HG03095 (cell line): ENCODE measurements at regions not wholly inside any gene's neighbourhood (a gene's known extent, or its start where the extent isn't known, plus 50 kb on each side); places are given as distances from the start of the nearest gene placed in this dataset.

ENCODE experiments used
- ATAC-seq: cut with Tn5 transposase; IDR thresholded peaks from one replicate; pipeline ENCODE4 v1.9.1; 2021; ENCODE audit warnings: moderate library complexity; ENCODE audit not compliant: unreplicated experiment

DNA sequence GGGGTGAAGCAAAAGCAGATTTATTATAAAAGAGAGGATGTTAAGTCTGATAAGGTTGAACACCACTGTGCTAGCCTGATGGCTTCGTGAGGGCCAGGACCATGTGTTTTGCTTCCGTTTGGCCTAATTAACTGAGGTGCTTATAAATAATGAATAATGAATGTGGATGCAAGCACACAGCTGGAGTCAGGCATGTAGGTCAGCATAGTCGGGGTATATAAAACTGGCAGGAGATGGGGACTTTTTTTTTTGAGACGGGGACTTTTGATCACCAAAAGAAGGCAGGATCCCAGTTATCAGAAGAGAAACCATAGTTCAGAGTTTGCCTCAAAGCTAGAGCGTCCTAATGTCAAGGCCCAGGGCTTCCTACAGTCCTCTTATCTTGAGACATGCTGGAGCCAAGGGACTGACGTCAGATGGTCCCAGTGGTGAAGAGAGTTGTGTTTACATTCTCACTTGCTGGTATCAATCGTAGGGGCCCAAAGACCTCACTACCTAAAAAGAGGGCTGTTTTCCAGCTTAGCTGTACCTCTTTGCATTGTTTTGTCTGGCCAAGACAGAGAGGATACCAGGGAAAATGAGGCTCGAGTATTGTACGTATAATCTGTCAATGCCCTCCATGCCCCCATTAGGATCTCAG lies 50.4 kb downstream of the RTL9 start:
- ATAC-seq = no peak

DNA sequence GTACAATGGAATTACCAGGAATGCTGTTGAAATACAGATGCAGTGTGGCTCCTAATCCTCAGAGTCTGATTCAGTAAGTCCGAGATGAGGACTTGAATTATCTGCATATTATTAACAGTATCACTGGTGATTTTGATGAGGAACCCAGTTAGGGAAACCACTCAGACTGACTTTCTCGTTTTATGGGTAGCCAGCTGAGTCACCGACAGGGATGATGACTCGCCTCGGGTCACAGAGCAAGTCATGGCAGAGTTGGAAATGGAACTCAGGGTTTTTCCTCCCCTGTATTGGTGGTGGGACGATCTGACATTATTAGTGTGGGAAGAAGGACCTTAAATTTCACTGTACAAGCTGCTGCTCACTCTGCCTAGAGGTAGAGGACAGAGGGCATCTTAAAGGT lies 51.3 kb downstream of the RTL9 start:
- no peak for ATAC-seq

DNA sequence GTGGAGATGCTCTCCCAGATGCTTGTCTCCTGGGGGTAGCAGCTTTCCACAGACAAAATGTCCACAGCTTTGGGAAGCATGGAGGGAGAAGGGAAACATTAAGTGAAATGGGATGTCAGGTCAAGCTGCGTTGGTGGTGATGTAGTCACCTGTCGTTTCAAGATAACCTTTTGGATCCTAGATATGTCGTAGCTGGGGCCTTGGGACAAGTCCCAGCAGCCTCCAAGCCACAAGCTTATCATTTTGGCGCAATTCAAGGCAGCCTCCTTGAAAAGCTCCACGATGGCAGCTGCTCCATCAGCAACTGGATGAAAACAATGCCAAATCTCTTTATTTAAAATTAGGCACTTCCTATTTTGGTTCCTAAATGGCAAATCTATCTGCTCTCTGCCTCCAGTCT lies 52.0 kb downstream of the RTL9 start:
- no peak for ATAC-seq

- peak; percentile 62 for ATAC-seq
Observed at GRCh38 chrX:110412971-110413726, 54.5 kb downstream of the RTL9 start.

DNA sequence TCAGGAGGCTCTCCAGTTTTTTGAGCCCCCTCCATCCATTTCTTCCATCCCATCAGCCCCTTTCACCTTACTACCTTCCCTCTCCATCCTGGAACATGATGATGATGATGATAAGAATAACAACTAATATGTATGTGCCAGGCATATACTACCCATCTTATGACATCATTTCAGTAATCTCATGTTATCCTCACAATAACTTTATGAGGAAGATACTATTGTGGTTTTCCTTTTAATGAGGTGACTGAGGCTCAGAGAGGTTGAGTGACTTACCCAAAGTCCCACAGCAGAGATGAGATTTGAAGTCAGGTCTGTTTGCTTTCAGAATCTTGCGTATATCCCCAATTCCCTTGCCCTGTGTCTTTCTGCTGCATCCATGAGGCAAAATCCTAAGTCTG lies 55.1 kb downstream of the RTL9 start:
- no peak for ATAC-seq

DNA sequence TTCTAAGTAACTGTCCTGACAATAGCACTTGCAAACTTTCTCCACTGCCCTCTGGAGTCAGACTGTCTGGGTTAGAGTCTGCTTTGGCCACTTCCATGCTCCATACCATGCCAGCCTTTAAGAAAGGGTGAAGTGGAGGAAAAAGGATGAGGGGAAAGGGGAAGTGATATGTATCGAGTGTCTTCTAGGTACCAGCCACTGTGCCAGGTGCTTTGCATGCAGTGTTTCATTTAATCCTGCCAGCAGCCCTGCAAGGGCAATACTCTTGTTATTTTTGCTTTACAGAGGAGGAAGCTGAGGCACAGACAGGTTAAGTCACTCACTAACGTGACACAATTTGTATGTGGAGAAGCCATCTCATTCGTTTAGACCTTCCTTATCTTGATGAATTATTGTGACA lies 55.6 kb downstream of the RTL9 start:
- no peak for ATAC-seq

- peak; percentile 68 for ATAC-seq
Observed at GRCh38 chrX:110414679-110415439, 56.2 kb downstream of the RTL9 start.

DNA sequence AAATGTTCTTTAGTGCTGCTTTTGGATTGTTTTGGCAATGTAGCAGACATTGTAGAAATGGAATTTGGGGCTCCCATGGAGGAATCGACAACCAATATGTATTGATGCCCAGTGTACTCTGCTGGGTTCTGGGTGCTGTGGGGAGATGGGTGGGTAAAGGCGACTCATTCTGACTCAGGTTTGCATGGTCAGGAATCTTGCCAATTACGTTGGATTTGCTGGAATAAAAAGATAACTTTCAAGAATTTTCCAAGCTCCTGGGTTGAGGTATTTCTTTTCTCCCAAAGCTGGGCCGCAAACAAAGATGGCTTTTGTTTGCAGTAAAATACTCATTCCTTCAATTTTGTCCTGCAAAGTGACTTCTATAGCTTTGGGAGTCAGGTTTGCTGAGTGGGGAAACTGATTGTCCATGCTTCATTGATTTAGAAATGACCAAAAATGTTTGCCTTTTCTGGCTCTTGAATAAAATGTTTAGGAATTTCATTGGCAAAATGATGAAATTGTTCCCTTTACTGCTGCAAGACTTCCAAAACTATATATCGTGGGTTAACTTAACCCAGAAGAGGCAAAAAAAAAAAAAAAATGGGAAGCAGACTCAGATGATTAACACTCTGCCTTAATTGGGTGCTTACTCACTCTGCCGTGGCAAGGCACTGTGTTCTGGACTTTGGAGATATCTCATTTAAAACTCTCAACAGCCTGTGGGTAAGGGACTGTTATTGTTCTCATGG lies 57.0 kb downstream of the RTL9 start:
- ATAC-seq = no peak

GRCh38 chrX:110417128-110417527 lies 58.5 kb downstream of the RTL9 start:
- no peak for ATAC-seq

DNA sequence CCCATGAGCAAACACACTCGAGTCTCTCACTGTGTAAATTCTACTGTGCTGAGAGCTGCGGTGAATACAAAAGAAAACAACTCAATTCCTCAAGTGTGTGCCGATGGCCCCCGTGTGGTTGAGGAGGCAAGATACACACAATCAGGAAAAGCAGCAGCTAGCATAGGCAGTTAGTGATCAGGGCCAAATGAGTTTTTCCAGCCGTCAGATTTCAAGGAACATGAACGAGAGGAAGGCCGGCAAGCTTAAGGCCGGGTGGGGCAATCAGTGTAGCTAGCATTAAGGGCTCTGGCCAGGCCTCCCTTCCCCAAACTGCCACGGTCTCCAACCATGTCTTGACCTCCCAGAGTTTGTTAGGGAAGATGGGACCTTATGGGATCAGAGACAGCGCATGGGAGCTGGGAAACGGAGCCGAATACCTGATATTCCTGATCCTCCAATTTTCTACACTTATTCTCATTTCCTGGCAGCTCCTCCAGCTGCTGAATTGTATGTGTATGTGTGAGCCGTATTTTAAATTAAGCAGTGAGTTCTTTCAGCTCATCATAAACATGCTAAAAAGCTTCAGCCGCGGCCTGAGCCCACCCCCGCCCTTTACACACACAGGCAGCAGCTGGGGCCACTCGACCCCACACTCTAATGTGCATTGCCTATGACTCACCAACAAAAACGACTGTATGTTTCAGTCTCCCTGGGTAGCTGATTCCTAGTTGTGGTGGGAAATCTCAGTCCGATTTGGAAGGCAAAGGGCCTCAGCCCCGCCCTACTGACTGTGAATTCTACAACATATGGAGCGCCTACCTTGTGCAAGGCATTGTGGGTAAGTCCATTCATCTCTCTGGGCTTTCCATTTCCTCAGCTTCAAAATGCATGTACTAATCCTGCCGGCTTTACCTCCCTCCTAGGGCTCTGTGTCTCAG lies 59.9 kb downstream of the RTL9 start:
- no peak for ATAC-seq

DNA sequence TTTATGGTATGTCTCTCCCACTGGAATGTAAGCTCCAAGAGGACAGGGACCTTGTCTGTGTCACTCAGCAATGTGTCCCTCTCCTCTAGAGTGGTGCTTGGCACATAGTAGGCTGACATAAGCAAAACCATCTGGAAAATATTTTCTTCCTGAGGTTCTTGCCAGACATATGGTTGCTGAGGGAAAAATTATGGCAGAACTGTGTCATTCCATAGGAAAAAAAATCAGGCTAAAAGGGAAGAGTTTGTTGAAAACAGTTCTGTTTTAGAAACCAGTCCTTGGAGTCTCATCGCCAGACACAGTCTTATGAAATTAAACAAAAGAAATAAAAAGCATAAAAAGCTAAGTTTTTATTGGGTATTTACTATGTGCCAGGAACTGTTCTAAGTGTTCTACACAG lies 60.9 kb downstream of the RTL9 start:
- ATAC-seq = no peak

DNA sequence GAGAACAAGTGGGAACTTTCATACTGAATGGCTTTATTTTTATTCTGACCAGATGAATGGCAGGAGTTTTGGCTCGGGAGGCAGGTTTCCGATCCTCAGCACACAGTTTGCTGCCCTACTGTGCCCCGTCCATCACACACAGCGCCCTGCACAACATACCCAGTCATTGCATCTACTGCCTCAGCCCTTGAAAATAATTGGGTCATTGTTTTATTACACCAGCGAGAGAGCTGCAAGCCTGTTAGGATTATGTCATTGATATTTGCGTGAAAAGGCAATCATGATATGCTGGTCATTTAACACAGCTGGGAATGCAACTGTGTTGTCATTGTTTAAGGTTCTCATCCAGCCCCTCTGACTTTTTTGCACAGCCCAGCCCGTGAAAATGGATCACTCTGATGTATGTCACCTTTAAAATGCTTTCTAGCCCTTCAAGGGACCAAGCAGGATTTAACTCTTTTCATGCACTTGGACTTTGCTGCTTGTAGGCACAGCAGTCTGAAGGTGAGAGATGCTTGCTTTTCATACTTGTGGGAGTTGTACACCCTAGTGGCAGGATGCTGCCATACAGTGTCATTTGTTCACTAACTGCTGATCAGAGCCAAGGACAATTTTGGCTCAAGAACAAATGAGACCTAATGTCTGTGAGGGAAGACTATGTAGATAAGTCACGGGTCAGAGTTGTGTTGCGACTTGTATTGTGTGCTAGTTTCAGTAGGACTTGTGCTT lies 62.3 kb downstream of the RTL9 start:
- no peak for ATAC-seq

DNA sequence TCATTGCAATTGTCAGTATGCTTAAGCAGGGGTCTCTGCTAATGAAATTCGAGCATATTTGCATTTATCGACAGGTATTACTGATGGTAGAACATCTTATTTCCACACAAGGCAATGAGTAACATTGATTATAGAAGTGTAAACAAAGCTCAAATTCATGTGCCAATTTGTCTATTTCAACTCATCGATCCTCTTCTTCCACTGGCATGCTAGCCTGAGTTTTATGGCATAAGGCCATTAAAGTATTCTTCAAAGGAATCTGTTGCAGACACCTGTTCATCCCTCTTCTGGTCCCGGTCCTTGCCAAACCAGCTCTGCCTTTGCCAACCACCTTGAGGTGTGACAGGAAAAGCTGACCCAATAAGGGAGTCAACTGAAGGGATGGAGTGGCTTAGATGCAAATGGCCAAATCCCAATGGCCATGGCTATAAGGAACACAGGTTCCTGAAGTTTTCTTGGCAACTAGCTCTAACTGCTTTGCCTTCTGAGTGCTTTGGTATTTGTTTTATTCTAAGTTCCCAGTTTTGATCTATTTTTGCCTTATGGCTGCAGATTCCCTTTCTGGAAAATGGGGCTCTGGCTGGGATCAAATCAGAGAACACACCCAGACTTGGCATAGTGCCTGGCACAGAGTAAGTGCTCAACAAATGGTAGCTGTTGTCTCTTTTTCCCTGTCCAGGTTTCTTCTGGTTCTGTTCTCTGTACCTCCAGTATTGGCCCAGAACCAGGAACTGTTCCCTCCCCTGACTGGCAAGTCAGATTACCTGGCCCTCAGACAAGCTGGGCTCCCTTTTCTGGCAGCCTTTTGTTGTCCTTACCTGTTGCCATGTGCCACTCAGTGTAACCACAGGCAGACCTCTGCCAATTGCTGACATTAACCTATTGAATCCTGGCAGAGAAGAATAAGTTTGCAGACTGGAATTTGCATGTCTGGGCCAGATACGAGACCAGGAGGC lies 63.1 kb downstream of the RTL9 start:
- no peak for ATAC-seq

DNA sequence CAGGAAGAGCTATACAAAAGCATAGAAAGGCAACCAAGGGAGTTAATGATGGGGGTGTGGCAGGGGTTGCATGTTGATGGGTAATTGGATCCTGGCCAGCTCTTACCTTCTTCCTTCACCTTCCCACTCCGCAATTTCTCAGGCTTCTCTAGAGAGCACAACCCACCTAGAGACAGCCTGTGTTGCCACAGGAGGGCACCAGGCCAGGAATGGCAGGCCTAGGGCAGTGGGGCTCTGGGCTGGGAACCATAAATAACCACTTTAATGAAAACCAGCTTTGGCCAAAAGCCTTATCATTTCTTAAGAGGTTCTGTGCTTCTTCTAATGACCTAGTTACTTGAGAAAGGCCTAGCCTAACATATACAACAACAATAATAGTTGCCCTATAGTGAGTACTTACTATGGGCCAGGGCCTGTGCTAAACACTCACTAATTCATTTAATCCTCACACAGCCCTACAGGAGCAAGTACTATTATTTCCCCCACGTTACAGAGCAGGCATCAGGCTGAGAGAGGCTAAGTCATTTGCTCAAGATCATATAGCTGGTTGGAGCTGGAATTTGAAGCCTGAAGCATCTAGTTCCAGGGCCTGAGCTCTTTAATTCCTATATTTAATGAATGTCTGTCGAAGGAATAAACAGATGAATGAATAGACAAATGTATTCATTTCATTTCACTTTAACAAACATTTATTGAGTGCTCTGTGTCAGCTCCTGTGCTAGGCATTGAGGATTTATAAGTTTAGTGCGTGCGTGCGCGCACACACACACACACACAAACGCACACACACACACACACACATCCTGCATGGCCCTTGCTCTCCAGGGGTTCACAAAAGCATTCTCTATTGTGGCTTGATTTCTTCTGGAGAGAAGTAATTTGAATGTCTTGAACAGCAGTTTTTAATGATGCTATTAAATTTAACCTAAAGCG lies 66.8 kb downstream of the RTL9 start:
- ATAC-seq = no peak

DNA sequence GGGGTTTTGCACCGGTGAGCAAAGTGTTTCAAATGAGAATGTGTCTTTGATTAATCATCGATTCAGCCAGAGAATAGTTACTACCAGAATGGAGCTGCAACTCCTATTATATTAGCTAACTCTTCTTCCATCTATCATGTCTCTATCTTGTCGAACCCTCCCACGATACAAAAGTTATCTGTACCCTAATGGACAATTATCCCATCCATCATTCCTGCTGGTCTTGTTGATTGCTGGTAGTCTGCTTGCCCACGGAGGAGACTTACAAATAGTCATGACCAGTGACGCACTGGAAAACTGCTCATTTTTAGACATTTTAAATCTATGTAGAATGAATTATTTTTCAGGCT lies 67.5 kb downstream of the RTL9 start:
- no peak for ATAC-seq

DNA sequence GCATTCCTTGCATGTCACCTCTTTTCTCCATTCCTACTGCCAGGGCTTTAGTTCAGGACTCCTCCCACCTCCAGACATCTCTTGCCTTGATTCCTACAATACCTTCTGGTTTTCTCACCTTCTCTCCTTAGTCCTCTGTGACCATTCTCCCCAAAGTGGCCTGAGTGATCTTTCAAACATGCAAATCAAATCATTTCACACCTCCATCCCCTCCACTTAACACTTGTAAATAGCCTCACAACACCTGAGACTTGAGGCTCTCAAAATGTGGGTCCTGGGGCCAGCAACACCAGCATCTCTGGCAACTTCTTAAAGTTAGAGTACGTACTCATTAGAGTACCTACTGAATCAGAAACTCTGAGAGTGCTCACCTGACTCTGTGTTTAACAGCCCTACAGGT lies 68.4 kb downstream of the RTL9 start:
- ATAC-seq = no peak

GRCh38 chrX:110428144-110428543 lies 69.5 kb downstream of the RTL9 start:
- no peak for ATAC-seq
